Stimulated activated naive CD8-positive, alpha-beta T cell treated with anti-CD3 and anti-CD28 coated beads, Interleukin-15, amount 100 ng/mL, for 72 hours (primary cell): ENCODE measurements at regions not wholly inside any gene's neighbourhood (a gene's known extent, or its start where the extent isn't known, plus 50 kb on each side); places are given as distances from the start of the nearest gene placed in this dataset.

Source experiments
- ATAC-seq: fragments of 150-1000 bp; cut with Tn5 transposase; 2 replicates; pipeline ENCODE4 v1.10.0; 2021; ENCODE audit warnings: mild to moderate bottlenecking, moderate library complexity
- DNase-seq, 2 donors: peaks; one replicate each; pipeline ENCODE4 v3.0.0; 2021 to 2022
- H3K27ac Mint-ChIP-seq, 2 donors: one replicate each; pipeline ENCODE4 v1.8.0; 2022; ENCODE audit warnings: mild to moderate bottlenecking in 2 of 2, mixed read lengths in 2 of 2, moderate library complexity in 2 of 2
- H3K27me3 Mint-ChIP-seq: one replicate; pipeline ENCODE4 v1.8.0; 2022; ENCODE audit warnings: mixed read lengths
- H3K4me1 Mint-ChIP-seq: one replicate; pipeline ENCODE4 v1.8.0; 2022; ENCODE audit warnings: mild to moderate bottlenecking, mixed read lengths
- H3K4me3 Mint-ChIP-seq, 2 donors: one replicate each; pipeline ENCODE4 v1.8.0; 2022; ENCODE audit warnings: mild to moderate bottlenecking in 2 of 2, mixed read lengths in 2 of 2, moderate library complexity in 1 of 2
- H3K9me3 Mint-ChIP-seq, 2 donors: one replicate each; pipeline ENCODE4 v1.8.0; 2022; ENCODE audit warnings: mixed read lengths in 2 of 2

- Mint-ChIP-seq H3K4me3 (no peak overlapping the region), H3K4me1 (no peaks in the 10 kb centered on the region), H3K9me3 (no peaks in the 10 kb centered on the region), H3K27ac (no peak overlapping the region), H3K27me3 (peaks cover 7% of the 10 kb centered on the region)
- DNase-seq (no peak), ATAC-seq (no peak)
Measured at GRCh38 chr16:79784007-79784406, 183.5 kb upstream of the MAF start.

GRCh38 chr16:79777679-79778078, 177.1 kb upstream of the MAF start:
- H3K27ac Mint-ChIP-seq = no peak overlapping the region
- ATAC-seq (no peak), DNase-seq (no peak)
- no peaks in the 10 kb centered on the region for H3K9me3 Mint-ChIP-seq
- H3K4me1 Mint-ChIP-seq = no peaks in the 10 kb centered on the region
- peaks cover 13% of the 10 kb centered on the region for H3K27me3 Mint-ChIP-seq
- no peak overlapping the region for H3K4me3 Mint-ChIP-seq

GRCh38 chr16:79776243-79776847, 175.8 kb upstream of the MAF start:
- no peaks in the 10 kb centered on the region for H3K4me1 Mint-ChIP-seq
- no peak overlapping the region for H3K4me3 Mint-ChIP-seq
- DNase-seq = no peak
- H3K27me3 Mint-ChIP-seq = peaks cover 26% of the 10 kb centered on the region
- H3K9me3 Mint-ChIP-seq = no peaks in the 10 kb centered on the region
- H3K27ac Mint-ChIP-seq = no peak overlapping the region
- ATAC-seq = no peak

GRCh38 chr16:79772784-79773183, 172.2 kb upstream of the MAF start:
- ATAC-seq (no peak), DNase-seq (no peak)
- Mint-ChIP-seq H3K4me1 (peaks cover 14% of the 10 kb centered on the region), H3K9me3 (no peaks in the 10 kb centered on the region), H3K27me3 (peaks cover 54% of the 10 kb centered on the region), H3K4me3 (no peak overlapping the region), H3K27ac (no peak overlapping the region)

GRCh38 chr16:79772048-79772447, 171.5 kb upstream of the MAF start:
- no peak for DNase-seq

GRCh38 chr16:79770244-79771064, 169.9 kb upstream of the MAF start:
- H3K4me3 Mint-ChIP-seq = peak overlapping the region; percentile 83 to 89
- H3K9me3 Mint-ChIP-seq = no peaks in the 10 kb centered on the region
- peak overlapping the region; percentile 76 to 86 for H3K27ac Mint-ChIP-seq
- H3K4me1 Mint-ChIP-seq = peaks cover 14% of the 10 kb centered on the region
- DNase-seq (peak; percentile 38 to 58), ATAC-seq (peak; percentile 92)
- H3K27me3 Mint-ChIP-seq = peaks cover 56% of the 10 kb centered on the region

More at GRCh38 chr16:79772048-79772447, 171.5 kb upstream of the MAF start:
- Mint-ChIP-seq H3K27ac (no peak overlapping the region), H3K9me3 (no peaks in the 10 kb centered on the region), H3K4me3 (no peak overlapping the region), H3K4me1 (peaks cover 14% of the 10 kb centered on the region), H3K27me3 (peaks cover 56% of the 10 kb centered on the region)
- no peak for ATAC-seq

GRCh38 chr16:79769928-79770243, 169.3 kb upstream of the MAF start:
- H3K9me3 Mint-ChIP-seq = no peaks in the 10 kb centered on the region
- ATAC-seq = no peak
- H3K27ac Mint-ChIP-seq = peak overlapping the region; percentile 61 to 86
- peaks cover 14% of the 10 kb centered on the region for H3K4me1 Mint-ChIP-seq
- peaks cover 58% of the 10 kb centered on the region for H3K27me3 Mint-ChIP-seq
- no peak for DNase-seq
- peak overlapping the region; percentile 83 to 89 for H3K4me3 Mint-ChIP-seq

GRCh38 chr16:79769270-79769927, 168.9 kb upstream of the MAF start:
- peak overlapping the region in 1 of 2 donors; percentile 89 for H3K4me3 Mint-ChIP-seq
- no peak overlapping the region for H3K27ac Mint-ChIP-seq
- peaks cover 63% of the 10 kb centered on the region for H3K27me3 Mint-ChIP-seq
- H3K9me3 Mint-ChIP-seq = no peaks in the 10 kb centered on the region
- peaks cover 14% of the 10 kb centered on the region for H3K4me1 Mint-ChIP-seq
- DNase-seq (no peak), ATAC-seq (no peak)

GRCh38 chr16:79768276-79768970, 167.9 kb upstream of the MAF start:
- H3K27me3 Mint-ChIP-seq = peaks cover 64% of the 10 kb centered on the region
- no peak for DNase-seq

GRCh38 chr16:79767421-79768275, 167.1 kb upstream of the MAF start:
- Mint-ChIP-seq H3K27me3 (peaks cover 58% of the 10 kb centered on the region), H3K9me3 (no peaks in the 10 kb centered on the region), H3K27ac (no peak overlapping the region), H3K4me1 (peaks cover 14% of the 10 kb centered on the region), H3K4me3 (no peak overlapping the region)
- DNase-seq (no peak), ATAC-seq (no peak)

More at GRCh38 chr16:79768276-79768970, 167.9 kb upstream of the MAF start:
- Mint-ChIP-seq H3K4me1 (peaks cover 14% of the 10 kb centered on the region), H3K27ac (no peak overlapping the region), H3K9me3 (no peaks in the 10 kb centered on the region), H3K4me3 (no peak overlapping the region)
- no peak for ATAC-seq

- no peak for DNase-seq
- Mint-ChIP-seq H3K9me3 (no peaks in the 10 kb centered on the region), H3K4me3 (no peak overlapping the region), H3K4me1 (peaks cover 11% of the 10 kb centered on the region), H3K27me3 (peaks cover 42% of the 10 kb centered on the region), H3K27ac (no peak overlapping the region)
- ATAC-seq = no peak
Measured at GRCh38 chr16:79765901-79766394, 165.4 kb upstream of the MAF start.

GRCh38 chr16:79765431-79765830, 164.9 kb upstream of the MAF start:
- ATAC-seq = no peak

GRCh38 chr16:79764415-79765110, 164.0 kb upstream of the MAF start:
- H3K4me1 Mint-ChIP-seq = no peaks in the 10 kb centered on the region
- peaks cover 28% of the 10 kb centered on the region for H3K27me3 Mint-ChIP-seq
- no peak overlapping the region for H3K27ac Mint-ChIP-seq
- H3K4me3 Mint-ChIP-seq = no peak overlapping the region
- DNase-seq = no peak
- ATAC-seq = no peak
- H3K9me3 Mint-ChIP-seq = no peaks in the 10 kb centered on the region

More at GRCh38 chr16:79765431-79765830, 164.9 kb upstream of the MAF start:
- Mint-ChIP-seq H3K4me1 (peaks cover 6% of the 10 kb centered on the region), H3K27me3 (peaks cover 37% of the 10 kb centered on the region), H3K4me3 (no peak overlapping the region), H3K27ac (no peak overlapping the region), H3K9me3 (no peaks in the 10 kb centered on the region)
- DNase-seq = no peak

GRCh38 chr16:79762217-79762616, 161.7 kb upstream of the MAF start:
- Mint-ChIP-seq H3K9me3 (no peaks in the 10 kb centered on the region), H3K4me1 (no peaks in the 10 kb centered on the region), H3K27ac (no peak overlapping the region), H3K27me3 (peaks cover 8% of the 10 kb centered on the region), H3K4me3 (no peak overlapping the region)
- ATAC-seq (no peak), DNase-seq (no peak)
